Sigmoid colon (tissue), 6 donors: ENCODE measurements at regions not wholly inside any gene's neighbourhood (a gene's known extent, or its start where the extent isn't known, plus 50 kb on each side); places are given as distances from the start of the nearest gene placed in this dataset.

Experiments
- DNase-seq: peaks from one replicate; pipeline ENCODE4 v3.0.0-alpha.2; 2019
- H3K27ac ChIP-seq, 4 donors: fragments of 200-600 bp; sonication (generic); one replicate each; pipeline ENCODE4 v1.5.1; 2016 to 2019; ENCODE audit warnings: mild to moderate bottlenecking in 1 of 4
- H3K27me3 ChIP-seq, 3 donors: fragments of 200-600 bp; sonication (generic); one replicate each; pipeline ENCODE4 v1.5.1; 2019; ENCODE audit warnings: mild to moderate bottlenecking in 1 of 3
- H3K36me3 ChIP-seq, 4 donors: fragments of 200-600 bp; sonication (generic); one replicate each; pipeline ENCODE4 v1.5.1; 2016 to 2019
- H3K4me1 ChIP-seq, 4 donors: fragments of 200-600 bp; sonication (generic); one replicate each; pipeline ENCODE4 v1.5.1; 2017 to 2019
- H3K4me3 ChIP-seq, 4 donors: fragments of 200-600 bp; sonication (generic); one replicate each; pipeline ENCODE4 v1.5.1; 2017 to 2019; ENCODE audit warnings: mild to moderate bottlenecking in 2 of 4, moderate library complexity in 1 of 4
- H3K9me3 ChIP-seq, 4 donors: fragments of 200-600 bp in 3 of 4; sonication (generic) in 3 of 4; one replicate each; pipeline versions ENCODE4 v1.5.1 to v1.6.1; 2013 to 2019
- EP300 ChIP-seq, 4 donors: sonication (generic); formaldehyde crosslinking; IDR thresholded peaks; one replicate each; pipeline ENCODE4 v1.6.1; 2017; ENCODE audit warnings: antibody characterized with exemption in 4 of 4
- POLR2A ChIP-seq, 2 donors: fragments of 450-650 bp; IDR thresholded peaks; one replicate each; pipeline ENCODE4 v1.6.1; 2016; ENCODE audit warnings: antibody characterized with exemption in 2 of 2, mild to moderate bottlenecking in 2 of 2, moderate library complexity in 2 of 2
- POLR2AphosphoS5 ChIP-seq, 4 donors: sonication (generic); formaldehyde crosslinking; IDR thresholded peaks; one replicate each; pipeline ENCODE4 v1.6.1; 2017; ENCODE audit warnings: antibody characterized with exemption in 4 of 4
- WGBS, 2 donors: extraction: QIAGEN DNeasy Blood & Tissue Kit; methylation state at CpG; one replicate each; pipeline ENCODE4 v1.1.7; 2013; 5-methylcytosine and 5-hydroxymethylcytosine counted together
- intact Hi-C: fragments of 100-400 bp; cut with DNase I; formaldehyde crosslinking; loops from one replicate; pipeline ENCODE4 v1.15.1; 2023
- TF ChIP-seq, protein P1 (sequence below), 4 experiments: fragments of 450-650 bp in 3 of 4; fragments of 200-600 bp in 1 of 4; IDR thresholded peaks; one replicate each; pipeline ENCODE4 v1.5.1; 2016 to 2019; ENCODE audit warnings: antibody characterized with exemption in 4 of 4, mild to moderate bottlenecking in 3 of 4, moderate library complexity in 2 of 4
- donor health status: healthy with polysubstance abuse.
- donor health status: healthy.

DNA sequence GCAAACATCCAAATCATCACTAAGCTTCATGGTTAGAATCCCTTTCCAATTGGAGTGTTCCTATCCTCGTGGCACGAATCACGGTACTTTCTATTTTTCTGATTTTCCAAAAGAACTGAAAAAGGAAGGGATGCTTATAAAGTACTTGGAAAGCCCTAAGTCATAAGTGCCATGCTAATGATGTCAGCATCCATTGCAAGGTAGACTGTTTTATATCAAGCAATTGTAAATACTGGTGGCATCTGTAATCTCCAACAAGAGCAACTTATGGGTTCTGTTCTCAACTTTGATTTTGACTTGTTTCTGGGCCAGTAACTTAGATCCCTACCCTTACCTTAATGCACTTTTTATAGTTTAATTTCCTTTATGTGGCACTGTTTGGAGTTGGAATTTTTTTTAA lies 619.5 kb downstream of the BCL11A start:
- intact Hi-C loops, result no loop called here
- no peaks in the 10 kb centered on the region for H3K36me3 ChIP-seq
- no peak overlapping the region for H3K27ac ChIP-seq
- WGBS, 2 donors, result 56 to 95% methylated on average over 3 of the region's 3 CpGs
- peaks cover 0 to 13% (median 10%) of the 10 kb centered on the region in 4 donors for H3K4me1 ChIP-seq
- no peak overlapping the region for H3K4me3 ChIP-seq
- H3K9me3 ChIP-seq, result no peaks in the 10 kb centered on the region
- no peak for TF ChIP-seq EP300 (IDR thresholded peaks at IDR 0.05)
- TF ChIP-seq POLR2AphosphoS5 (IDR thresholded peaks at IDR 0.05), result peak in 3 of 4 donors; percentile 52 to 67 (median 61)
- no peak for TF ChIP-seq POLR2A (IDR thresholded peaks at IDR 0.05)
- H3K27me3 ChIP-seq, result no peaks in the 10 kb centered on the region
- no peak for DNase-seq

DNA sequence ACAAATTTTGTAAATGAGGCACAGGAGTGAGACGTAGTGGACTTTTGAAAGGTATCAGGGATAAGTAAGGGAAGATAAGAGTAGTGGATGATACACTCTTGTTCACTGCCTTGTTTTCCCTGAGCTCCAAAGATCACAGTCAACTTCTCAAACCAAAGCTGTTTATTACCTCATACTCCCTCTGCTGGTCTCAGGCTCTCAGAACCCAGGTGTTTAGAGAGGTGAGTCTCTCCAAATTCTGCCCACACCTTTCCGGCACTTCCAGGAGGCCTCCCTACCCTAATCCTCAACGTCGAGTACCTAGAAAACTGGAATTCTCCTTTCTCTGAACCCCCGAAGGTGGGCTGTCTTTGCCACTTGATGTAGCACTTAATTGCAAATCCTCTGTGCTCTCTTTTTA lies 621.1 kb downstream of the BCL11A start:
- intact Hi-C loops, result no loop called here
- 90 to 92% methylated on average over 5 of the region's 5 CpGs for WGBS, 2 donors
- Histone ChIP-seq H3K36me3 (no peaks in the 10 kb centered on the region), H3K9me3 (no peaks in the 10 kb centered on the region), H3K4me3 (no peak overlapping the region), H3K27me3 (no peaks in the 10 kb centered on the region), H3K27ac (no peak overlapping the region), H3K4me1 (peaks cover 0 to 13% (median 10%) of the 10 kb centered on the region in 4 donors)
- no peak for DNase-seq
- TF ChIP-seq, protein P1, sequence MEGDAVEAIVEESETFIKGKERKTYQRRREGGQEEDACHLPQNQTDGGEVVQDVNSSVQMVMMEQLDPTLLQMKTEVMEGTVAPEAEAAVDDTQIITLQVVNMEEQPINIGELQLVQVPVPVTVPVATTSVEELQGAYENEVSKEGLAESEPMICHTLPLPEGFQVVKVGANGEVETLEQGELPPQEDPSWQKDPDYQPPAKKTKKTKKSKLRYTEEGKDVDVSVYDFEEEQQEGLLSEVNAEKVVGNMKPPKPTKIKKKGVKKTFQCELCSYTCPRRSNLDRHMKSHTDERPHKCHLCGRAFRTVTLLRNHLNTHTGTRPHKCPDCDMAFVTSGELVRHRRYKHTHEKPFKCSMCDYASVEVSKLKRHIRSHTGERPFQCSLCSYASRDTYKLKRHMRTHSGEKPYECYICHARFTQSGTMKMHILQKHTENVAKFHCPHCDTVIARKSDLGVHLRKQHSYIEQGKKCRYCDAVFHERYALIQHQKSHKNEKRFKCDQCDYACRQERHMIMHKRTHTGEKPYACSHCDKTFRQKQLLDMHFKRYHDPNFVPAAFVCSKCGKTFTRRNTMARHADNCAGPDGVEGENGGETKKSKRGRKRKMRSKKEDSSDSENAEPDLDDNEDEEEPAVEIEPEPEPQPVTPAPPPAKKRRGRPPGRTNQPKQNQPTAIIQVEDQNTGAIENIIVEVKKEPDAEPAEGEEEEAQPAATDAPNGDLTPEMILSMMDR (IDR thresholded peaks at IDR 0.05), result no peak
- TF ChIP-seq EP300 (IDR thresholded peaks at IDR 0.05), result no peak
- TF ChIP-seq POLR2A (IDR thresholded peaks at IDR 0.05), result no peak
- no peak for TF ChIP-seq POLR2AphosphoS5 (IDR thresholded peaks at IDR 0.05)

DNA sequence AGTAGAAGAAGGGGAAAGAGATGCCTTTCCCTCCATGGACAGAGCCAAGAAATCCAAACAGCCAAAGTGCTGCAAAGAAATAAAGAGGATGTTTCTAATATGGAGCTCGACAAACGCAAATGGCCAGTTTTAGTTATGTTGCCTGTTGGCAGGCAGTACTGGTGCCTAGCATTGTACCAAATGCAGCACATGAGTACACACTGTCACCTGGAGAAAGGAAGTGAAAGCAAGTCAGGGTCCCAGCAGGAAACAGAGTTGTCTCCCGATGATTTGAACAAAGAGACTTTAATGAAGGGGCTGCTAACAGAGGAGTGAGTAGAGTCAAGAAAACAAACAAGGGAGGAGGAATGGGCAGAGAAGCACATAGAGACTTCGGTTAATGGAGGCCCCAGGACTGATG lies 623.0 kb downstream of the BCL11A start:
- no peak for TF ChIP-seq POLR2AphosphoS5 (IDR thresholded peaks at IDR 0.05)
- no peak for TF ChIP-seq EP300 (IDR thresholded peaks at IDR 0.05)
- TF ChIP-seq, protein P1 (IDR thresholded peaks at IDR 0.05), result no peak
- no peak for TF ChIP-seq POLR2A (IDR thresholded peaks at IDR 0.05)
- WGBS, 2 donors, result 77 to 89% methylated on average over 4 of the region's 4 CpGs

DNA sequence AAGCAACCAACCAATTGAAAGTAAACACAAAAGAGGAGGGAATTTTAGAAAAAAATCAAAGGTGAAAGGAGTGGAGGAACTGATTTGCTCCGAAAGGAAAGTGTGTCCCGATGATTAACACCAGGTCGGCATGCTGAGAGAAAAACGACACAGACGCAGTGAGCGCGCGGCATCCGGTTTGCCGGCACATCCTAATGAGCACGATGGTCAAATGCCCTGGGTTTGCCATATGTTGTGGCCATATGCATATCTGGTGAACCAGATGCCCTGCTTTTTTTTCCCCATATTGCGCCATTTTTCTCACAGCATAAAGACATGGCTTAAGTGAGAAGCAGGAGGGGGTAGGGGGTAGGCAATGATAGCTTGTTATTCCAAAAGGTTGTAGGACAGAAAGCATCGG lies 626.7 kb downstream of the BCL11A start:
- TF ChIP-seq EP300 (IDR thresholded peaks at IDR 0.05) (no peak), POLR2AphosphoS5 (IDR thresholded peaks at IDR 0.05) (no peak), POLR2A (IDR thresholded peaks at IDR 0.05) (no peak)
- TF ChIP-seq, protein P1 (IDR thresholded peaks at IDR 0.05), result no peak
- 95 to 98% methylated on average over 13 of the region's 13 CpGs for WGBS, 2 donors
- Histone ChIP-seq H3K36me3 (no peaks in the 10 kb centered on the region), H3K27me3 (no peaks in the 10 kb centered on the region), H3K4me1 (no peaks in the 10 kb centered on the region), H3K4me3 (no peak overlapping the region), H3K27ac (no peak overlapping the region), H3K9me3 (no peaks in the 10 kb centered on the region)
- intact Hi-C loops, result no loop called here
- DNase-seq, result no peak

More for the DNA sequence above, 623.0 kb downstream of the BCL11A start:
- Histone ChIP-seq H3K9me3 (no peaks in the 10 kb centered on the region), H3K27me3 (no peaks in the 10 kb centered on the region), H3K4me3 (no peak overlapping the region), H3K4me1 (peaks cover 0 to 13% (median 10%) of the 10 kb centered on the region in 4 donors), H3K36me3 (no peaks in the 10 kb centered on the region), H3K27ac (no peak overlapping the region)
- no peak for DNase-seq
- intact Hi-C loops, result no loop called here

DNA sequence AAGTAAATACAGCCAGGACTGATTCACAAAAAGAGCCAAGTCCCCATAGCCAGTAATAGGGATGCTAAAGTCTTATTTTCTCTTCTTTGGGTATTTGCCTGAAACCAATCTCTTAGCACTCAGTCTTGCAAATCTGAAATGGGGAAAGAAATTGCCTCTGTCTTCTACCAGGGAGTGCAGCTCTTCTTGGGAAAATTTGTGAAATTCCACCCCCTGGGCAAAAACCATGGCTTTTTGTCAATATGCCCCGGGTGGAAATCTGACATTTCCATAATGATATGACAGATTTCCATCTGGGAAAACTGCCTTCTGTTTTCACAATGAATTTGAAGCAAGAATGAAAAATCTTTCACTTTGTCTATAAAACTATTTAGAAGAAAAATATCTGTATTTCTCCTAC lies 628.1 kb downstream of the BCL11A start:
- no peaks in the 10 kb centered on the region for H3K9me3 ChIP-seq
- no peak for TF ChIP-seq POLR2A (IDR thresholded peaks at IDR 0.05)
- TF ChIP-seq POLR2AphosphoS5 (IDR thresholded peaks at IDR 0.05), result no peak
- TF ChIP-seq EP300 (IDR thresholded peaks at IDR 0.05), result no peak
- TF ChIP-seq, protein P1 (IDR thresholded peaks at IDR 0.05), result no peak
- no peaks in the 10 kb centered on the region for H3K4me1 ChIP-seq
- H3K27ac ChIP-seq, result no peak overlapping the region
- H3K36me3 ChIP-seq, result no peaks in the 10 kb centered on the region
- no peak overlapping the region for H3K4me3 ChIP-seq
- intact Hi-C loops, result no loop called here
- no peak for DNase-seq
- H3K27me3 ChIP-seq, result no peaks in the 10 kb centered on the region
- 83 to 84% methylated on average over 1 of the region's 1 CpG for WGBS, 2 donors
